Liver (tissue), 8 donors: ENCODE measurements at regions not wholly inside any gene's neighbourhood (a gene's known extent, or its start where the extent isn't known, plus 50 kb on each side); places are given as distances from the start of the nearest gene placed in this dataset.

ENCODE experiments used
- DNase-seq: peaks from one replicate; pipeline ENCODE4 v3.0.0-alpha.2; 2017; ENCODE audit warnings: low spot score
- H3K27ac ChIP-seq, 2 donors: one replicate each; pipeline ENCODE4 v1.7.0; 2013; ENCODE audit warnings: inconsistent platforms in 2 of 2, low read length in 2 of 2, control low read depth in 1 of 2, low read depth in 1 of 2, mild to moderate bottlenecking in 1 of 2
- H3K27me3 ChIP-seq, 4 donors: one replicate each; pipeline versions ENCODE4 v1.6.1 to v1.7.0; 2013; ENCODE audit warnings: low read length in 3 of 4, inconsistent platforms in 1 of 4, mild to moderate bottlenecking in 1 of 4, moderate library complexity in 1 of 4; ENCODE audit not compliant: control insufficient read depth in 4 of 4, insufficient read depth in 4 of 4
- H3K36me3 ChIP-seq, 4 donors: one replicate each; pipeline versions ENCODE4 v1.6.1 to v1.7.0; 2013; ENCODE audit warnings: low read length in 3 of 4, mild to moderate bottlenecking in 3 of 4, low read depth in 1 of 4, moderate library complexity in 1 of 4; ENCODE audit not compliant: control insufficient read depth in 4 of 4, insufficient read depth in 3 of 4
- H3K4me1 ChIP-seq, 4 donors: one replicate each; pipeline versions ENCODE4 v1.6.1 to v1.7.0; 2013; ENCODE audit warnings: low read length in 3 of 4, mild to moderate bottlenecking in 3 of 4, moderate library complexity in 1 of 4; ENCODE audit not compliant: control insufficient read depth in 4 of 4, insufficient read depth in 4 of 4
- H3K4me3 ChIP-seq, 3 donors: one replicate each; pipeline versions ENCODE4 v1.6.1 to v1.7.0; 2013; ENCODE audit warnings: low read length in 3 of 3, control low read depth in 1 of 3, low read depth in 1 of 3, mild to moderate bottlenecking in 1 of 3
- H3K9ac ChIP-seq, 2 donors: one replicate each; pipeline ENCODE4 v1.7.0; 2013; ENCODE audit warnings: low read length in 2 of 2, mild to moderate bottlenecking in 2 of 2, moderate library complexity in 2 of 2, control low read depth in 1 of 2, low read depth in 1 of 2
- H3K9me3 ChIP-seq, 4 donors: one replicate each; pipeline versions ENCODE4 v1.6.1 to v1.7.0; 2013; ENCODE audit warnings: low read length in 3 of 4; ENCODE audit not compliant: control insufficient read depth in 4 of 4
- CTCF ChIP-seq: fragments of 150-350 bp; IDR thresholded peaks from 2 replicates; pipeline ENCODE4 v1.5.1; 2017; ENCODE audit warnings: improper control_type of control experiment, low read depth, low read length; ENCODE audit not compliant: missing input control
- EGR1 ChIP-seq, 2 donors: IDR thresholded peaks; 2 replicates each; pipeline ENCODE4 v1.6.1; 2016 to 2018; ENCODE audit warnings: antibody characterized with exemption in 2 of 2, low read depth in 2 of 2
- FOXA1 ChIP-seq: IDR thresholded peaks from 2 replicates; pipeline ENCODE4 v1.6.1; 2016; ENCODE audit warnings: antibody characterized with exemption
- FOXA2 ChIP-seq: IDR thresholded peaks from 2 replicates; pipeline ENCODE4 v1.6.1; 2016; ENCODE audit warnings: antibody characterized with exemption
- GABPA ChIP-seq, 2 donors: IDR thresholded peaks in 1 of 2; conservative IDR thresholded peaks in 1 of 2; 2 replicates each; pipeline ENCODE4 v1.6.1; 2016; ENCODE audit warnings: antibody characterized with exemption in 2 of 2, mild to moderate bottlenecking in 1 of 2, moderate library complexity in 1 of 2
- HNF4A ChIP-seq, 2 donors: conservative IDR thresholded peaks; 2 replicates each; pipeline ENCODE4 v1.6.1; 2016; ENCODE audit warnings: antibody characterized with exemption in 2 of 2, mild to moderate bottlenecking in 2 of 2
- HNF4G ChIP-seq: IDR thresholded peaks from 2 replicates; pipeline ENCODE4 v1.6.1; 2016; ENCODE audit warnings: antibody characterized with exemption
- JUND ChIP-seq, 2 donors: IDR thresholded peaks; 2 replicates each; pipeline ENCODE4 v1.6.1; 2016; ENCODE audit warnings: antibody characterized with exemption in 2 of 2
- MAX ChIP-seq: IDR thresholded peaks from 2 replicates; pipeline ENCODE4 v1.6.1; 2016; ENCODE audit warnings: antibody characterized with exemption
- NR2F2 ChIP-seq: IDR thresholded peaks from 2 replicates; pipeline ENCODE4 v1.6.1; 2016; ENCODE audit warnings: antibody characterized with exemption
- RAD21 ChIP-seq, 2 donors: IDR thresholded peaks; 2 replicates each; pipeline ENCODE4 v1.6.1; 2016; ENCODE audit warnings: antibody characterized with exemption in 2 of 2, mild to moderate bottlenecking in 2 of 2
- REST ChIP-seq: IDR thresholded peaks from 2 replicates; pipeline ENCODE4 v1.6.1; 2016; ENCODE audit warnings: antibody characterized with exemption, mild to moderate bottlenecking
- RXRA ChIP-seq, 2 donors: IDR thresholded peaks; 2 replicates each; pipeline ENCODE4 v1.6.1; 2017 to 2018; ENCODE audit warnings: antibody characterized with exemption in 2 of 2, mild to moderate bottlenecking in 1 of 2
- SP1 ChIP-seq: IDR thresholded peaks from 2 replicates; pipeline ENCODE4 v1.6.1; 2018; ENCODE audit warnings: antibody characterized with exemption, mild to moderate bottlenecking
- YY1 ChIP-seq: IDR thresholded peaks from 2 replicates; pipeline ENCODE4 v1.6.1; 2016; ENCODE audit warnings: antibody characterized with exemption, mild to moderate bottlenecking
- WGBS: extraction: QIAGEN DNeasy Blood & Tissue Kit; methylation state at CpG from one replicate; pipeline ENCODE4 v1.1.7; 2013; 5-methylcytosine and 5-hydroxymethylcytosine counted together
- TF ChIP-seq, protein P1 (sequence below): IDR thresholded peaks from 2 replicates; pipeline ENCODE4 v1.6.1; 2016; ENCODE audit warnings: antibody characterized with exemption
- TF ChIP-seq, protein P2 (sequence below): IDR thresholded peaks from 2 replicates; pipeline ENCODE4 v1.6.1; 2016; ENCODE audit warnings: antibody characterized with exemption
- donor health status: healthy.
- donor health status: healthy.
- donor health status: healthy.
- donor health status: healthy.
- donor health status: healthy.

GRCh38 chr2:5234563-5234962 is 457.6 kb upstream of the SOX11 start:
- no peak for DNase-seq
- Histone ChIP-seq H3K27me3 (no peaks in the 10 kb centered on the region), H3K9me3 (no peaks in the 10 kb centered on the region), H3K27ac (no peak overlapping the region), H3K4me3 (no peak overlapping the region), H3K4me1 (no peaks in the 10 kb centered on the region), H3K9ac (no peak overlapping the region), H3K36me3 (no peaks in the 10 kb centered on the region)
- TF ChIP-seq YY1 (no peak), EGR1 (IDR thresholded peaks at IDR 0.05; ENCODE audit: low read depth in 2 of 2) (no peak), GABPA (IDR thresholded peaks at IDR 0.05 in 1 of 2, conservative IDR thresholded peaks at IDR 0.05 in 1 of 2) (no peak), MAX (no peak), HNF4A (conservative IDR thresholded peaks at IDR 0.05) (no peak), RXRA (IDR thresholded peaks at IDR 0.05) (no peak), RAD21 (IDR thresholded peaks at IDR 0.05) (no peak)
- 68% methylated on average over 2 of the region's 2 CpGs for WGBS

- H3K36me3 ChIP-seq, result no peaks in the 10 kb centered on the region
- DNase-seq, result no peak
- 79% methylated on average over 9 of the region's 9 CpGs for WGBS
- H3K9ac ChIP-seq, result no peak overlapping the region
- no peaks in the 10 kb centered on the region for H3K27me3 ChIP-seq
- no peaks in the 10 kb centered on the region for H3K9me3 ChIP-seq
- TF ChIP-seq RXRA (IDR thresholded peaks at IDR 0.05) (no peak), HNF4A (conservative IDR thresholded peaks at IDR 0.05) (no peak)
- H3K4me1 ChIP-seq, result no peaks in the 10 kb centered on the region
- H3K27ac ChIP-seq, result no peak overlapping the region
- H3K4me3 ChIP-seq, result no peak overlapping the region
These were observed 456.5 kb upstream of the SOX11 start for GRCh38 chr2:5235701-5236100.

GRCh38 chr2:5236249-5236648 is 455.9 kb upstream of the SOX11 start:
- no peaks in the 10 kb centered on the region for H3K36me3 ChIP-seq
- H3K9me3 ChIP-seq, result no peaks in the 10 kb centered on the region
- no peak overlapping the region for H3K27ac ChIP-seq
- DNase-seq, result no peak
- H3K4me3 ChIP-seq, result no peak overlapping the region
- H3K9ac ChIP-seq, result no peak overlapping the region
- H3K4me1 ChIP-seq, result no peaks in the 10 kb centered on the region
- WGBS, result 48% methylated on average over 4 of the region's 4 CpGs
- H3K27me3 ChIP-seq, result no peaks in the 10 kb centered on the region
- no peak for TF ChIP-seq SP1
- TF ChIP-seq FOXA1, result no peak
- no peak for TF ChIP-seq JUND (IDR thresholded peaks at IDR 0.05)

GRCh38 chr2:5242751-5243150 is 449.4 kb upstream of the SOX11 start:
- no peak overlapping the region for H3K9ac ChIP-seq
- 45% methylated on average over 3 of the region's 3 CpGs for WGBS
- H3K27ac ChIP-seq, result no peak overlapping the region
- no peaks in the 10 kb centered on the region for H3K4me1 ChIP-seq
- no peak for DNase-seq
- H3K9me3 ChIP-seq, result peaks cover 0 to 2% (median 0%) of the 10 kb centered on the region in 4 donors
- no peak overlapping the region for H3K4me3 ChIP-seq
- peaks cover 0 to 3% (median 0%) of the 10 kb centered on the region in 4 donors for H3K27me3 ChIP-seq
- no peaks in the 10 kb centered on the region for H3K36me3 ChIP-seq
- TF ChIP-seq NR2F2, result no peak
- no peak for TF ChIP-seq FOXA1
- no peak for TF ChIP-seq HNF4A (conservative IDR thresholded peaks at IDR 0.05)
- TF ChIP-seq CTCF, result no peak
- TF ChIP-seq EGR1 (IDR thresholded peaks at IDR 0.05; ENCODE audit: low read depth in 2 of 2), result no peak
- TF ChIP-seq FOXA2, result no peak
- TF ChIP-seq REST, result no peak
- TF ChIP-seq SP1, result no peak
- TF ChIP-seq, protein P1, sequence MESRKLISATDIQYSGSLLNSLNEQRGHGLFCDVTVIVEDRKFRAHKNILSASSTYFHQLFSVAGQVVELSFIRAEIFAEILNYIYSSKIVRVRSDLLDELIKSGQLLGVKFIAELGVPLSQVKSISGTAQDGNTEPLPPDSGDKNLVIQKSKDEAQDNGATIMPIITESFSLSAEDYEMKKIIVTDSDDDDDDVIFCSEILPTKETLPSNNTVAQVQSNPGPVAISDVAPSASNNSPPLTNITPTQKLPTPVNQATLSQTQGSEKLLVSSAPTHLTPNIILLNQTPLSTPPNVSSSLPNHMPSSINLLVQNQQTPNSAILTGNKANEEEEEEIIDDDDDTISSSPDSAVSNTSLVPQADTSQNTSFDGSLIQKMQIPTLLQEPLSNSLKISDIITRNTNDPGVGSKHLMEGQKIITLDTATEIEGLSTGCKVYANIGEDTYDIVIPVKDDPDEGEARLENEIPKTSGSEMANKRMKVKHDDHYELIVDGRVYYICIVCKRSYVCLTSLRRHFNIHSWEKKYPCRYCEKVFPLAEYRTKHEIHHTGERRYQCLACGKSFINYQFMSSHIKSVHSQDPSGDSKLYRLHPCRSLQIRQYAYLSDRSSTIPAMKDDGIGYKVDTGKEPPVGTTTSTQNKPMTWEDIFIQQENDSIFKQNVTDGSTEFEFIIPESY, result no peak
- TF ChIP-seq RXRA (IDR thresholded peaks at IDR 0.05), result no peak
- TF ChIP-seq YY1, result no peak
- TF ChIP-seq, protein P2, sequence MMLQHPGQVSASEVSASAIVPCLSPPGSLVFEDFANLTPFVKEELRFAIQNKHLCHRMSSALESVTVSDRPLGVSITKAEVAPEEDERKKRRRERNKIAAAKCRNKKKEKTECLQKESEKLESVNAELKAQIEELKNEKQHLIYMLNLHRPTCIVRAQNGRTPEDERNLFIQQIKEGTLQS, result no peak
- no peak for TF ChIP-seq HNF4G
